SK-N-SH (cell line): ENCODE measurements at regions not wholly inside any gene's neighbourhood (a gene's known extent, or its start where the extent isn't known, plus 50 kb on each side); places are given as distances from the start of the nearest gene placed in this dataset.

Experiments
- CTCF ChIA-PET: fragments of 300-600, 350-600 bp; formaldehyde crosslinking; extraction: SDS; loops from one replicate; lab custom pipeline; 2021; lab: Yijun Ruan, JAX
- POLR2A ChIA-PET: fragments of 350-600 bp; sonication (Branson Sonifier 250); formaldehyde crosslinking; extraction: SDS; loops from one replicate; lab custom pipeline; 2020; ENCODE audit warnings: antibody characterized with exemption, inconsistent platforms; lab: Yijun Ruan, JAX
- DNase-seq: peaks from one replicate; pipeline ENCODE4 v3.0.0; 2012
- H2AFZ ChIP-seq: fragments of 200-600 bp; sonication (generic); 2 replicates; pipeline ENCODE4 v1.8.1; 2016; ENCODE audit warnings: antibody characterized with exemption, mild to moderate bottlenecking, low read depth
- H3F3A ChIP-seq: fragments of 200-600 bp; sonication (generic); replicated peaks from 2 replicates; pipeline ENCODE3; 2016; ENCODE audit warnings: antibody characterized with exemption, mild to moderate bottlenecking; ENCODE audit not compliant: insufficient read depth
- H3K27ac ChIP-seq, 2 experiments: fragments of 200-500 bp in 1 of 2; fragments of 200-600 bp in 1 of 2; sonication (Bioruptor generic) in 1 of 2; sonication (generic), shearing (Covaris generic) in 1 of 2; 2 replicates each; pipeline versions ENCODE4 v1.5.1 to v1.6.1; 2014 to 2016; ENCODE audit warnings: low read depth in 2 of 2, inconsistent platforms in 1 of 2, low read length in 1 of 2, mild to moderate bottlenecking in 1 of 2, mixed read lengths in 1 of 2
- H3K27me3 ChIP-seq: fragments of 200-600 bp; sonication (generic), shearing (Covaris generic); 2 replicates; pipeline ENCODE4 v1.6.1; 2016; ENCODE audit warnings: mixed run types; ENCODE audit not compliant: insufficient read depth
- H3K36me3 ChIP-seq, 2 experiments: fragments of 200-500 bp in 1 of 2; fragments of 200-600 bp in 1 of 2; sonication (Bioruptor generic) in 1 of 2; sonication (generic) in 1 of 2; replicated peaks in 1 of 2; 2 replicates each; pipeline versions ENCODE3 to v1.5.1; 2014 to 2016; ENCODE audit warnings: low read length in 1 of 2, mild to moderate bottlenecking in 1 of 2; ENCODE audit not compliant: insufficient read depth in 2 of 2, control insufficient read depth in 1 of 2
- H3K4me1 ChIP-seq, 2 experiments: fragments of 200-500 bp in 1 of 2; fragments of 200-600 bp in 1 of 2; sonication (Bioruptor generic) in 1 of 2; sonication (generic), shearing (Covaris generic) in 1 of 2; 2 replicates each; pipeline versions ENCODE4 v1.5.1 to v1.6.1; 2014 to 2016; ENCODE audit warnings: low read depth in 1 of 2, low read length in 1 of 2, mixed run types in 1 of 2; ENCODE audit not compliant: insufficient read depth in 2 of 2, control insufficient read depth in 1 of 2
- H3K4me2 ChIP-seq: fragments of 200-600 bp; sonication (generic), shearing (Covaris generic); 2 replicates; pipeline ENCODE4 v1.6.1; 2017; ENCODE audit warnings: mixed run types
- H3K4me3 ChIP-seq, 2 experiments: fragments of 200-500 bp in 1 of 2; fragments of 200-600 bp in 1 of 2; sonication (Bioruptor generic) in 1 of 2; sonication (generic), shearing (Covaris generic) in 1 of 2; 2 replicates each; pipeline versions ENCODE4 v1.5.1 to v1.8.1; 2014 to 2016; ENCODE audit warnings: low read depth in 2 of 2, inconsistent platforms in 1 of 2, low read length in 1 of 2, mild to moderate bottlenecking in 1 of 2, mixed read lengths in 1 of 2, moderate library complexity in 1 of 2
- H3K79me2 ChIP-seq: fragments of 200-600 bp; sonication (generic); 2 replicates; pipeline ENCODE4 v1.8.1; 2017; ENCODE audit warnings: mild to moderate bottlenecking; ENCODE audit not compliant: insufficient read depth
- H3K9ac ChIP-seq: fragments of 200-600 bp; sonication (generic); 2 replicates; pipeline ENCODE4 v1.6.1; 2017; ENCODE audit warnings: mixed run types
- H3K9me2 ChIP-seq: fragments of 200-600 bp; sonication (generic); 2 replicates; pipeline ENCODE4 v1.6.1; 2017; ENCODE audit warnings: mixed run types
- H3K9me3 ChIP-seq: fragments of 200-600 bp; sonication (generic); 2 replicates; pipeline ENCODE4 v1.6.1; 2017; ENCODE audit warnings: mixed run types, mild to moderate bottlenecking, moderate library complexity
- H4K20me1 ChIP-seq: fragments of 200-600 bp; sonication (generic); 2 replicates; pipeline ENCODE4 v1.6.1; 2017; ENCODE audit warnings: mild to moderate bottlenecking, mixed run types; ENCODE audit not compliant: insufficient read depth
- CHD2 ChIP-seq: fragments of 150-350 bp; IDR thresholded peaks from 2 replicates; pipeline ENCODE4 v1.6.1; 2018; ENCODE audit warnings: low read length; ENCODE audit not compliant: partially characterized antibody
- ELF1 ChIP-seq: IDR thresholded peaks from 2 replicates; pipeline ENCODE4 v1.4.0; 2012
- EP300 ChIP-seq, 2 experiments: IDR thresholded peaks; 2 replicates each; pipeline versions ENCODE4 v1.4.0 to v1.6.1; 2012; ENCODE audit warnings: borderline replicate concordance in 1 of 2, low read depth in 1 of 2, low read length in 1 of 2
- EZH2phosphoT487 ChIP-seq: fragments of 200-600 bp; sonication (generic); IDR thresholded peaks from 2 replicates; pipeline ENCODE4 v1.6.1; 2017; ENCODE audit warnings: low read depth, mixed run types, mild to moderate bottlenecking, antibody characterized with exemption, moderate library complexity, borderline replicate concordance
- FOXJ3 ChIP-seq: sonication (generic); formaldehyde crosslinking; IDR thresholded peaks from 2 replicates; pipeline ENCODE4 v1.5.1; 2020; ENCODE audit warnings: mild to moderate bottlenecking, missing genetic modification reagents
- GATA2 ChIP-seq: sonication (generic); formaldehyde crosslinking; IDR thresholded peaks from 2 replicates; pipeline ENCODE4 v1.5.0; 2020; ENCODE audit warnings: mild to moderate bottlenecking, missing genetic modification reagents
- MEF2A ChIP-seq: IDR thresholded peaks from 2 replicates; pipeline ENCODE4 v1.4.0; 2012; ENCODE audit warnings: low read depth, borderline replicate concordance
- NFIC ChIP-seq: IDR thresholded peaks from 2 replicates; pipeline ENCODE4 v1.4.0; 2012; ENCODE audit warnings: borderline replicate concordance
- NRF1 ChIP-seq: IDR thresholded peaks from 2 replicates; pipeline ENCODE4 v1.6.1; 2012; ENCODE audit warnings: low read depth, mild to moderate bottlenecking, low read length
- POLR2AphosphoS5 ChIP-seq: IDR thresholded peaks from 2 replicates; pipeline ENCODE4 v1.6.1; 2012; ENCODE audit warnings: low read depth, low read length
- RCOR1 ChIP-seq: fragments of 150-350 bp; IDR thresholded peaks from 2 replicates; pipeline ENCODE4 v1.6.1; 2017; ENCODE audit warnings: antibody characterized with exemption, low read length
- RXRA ChIP-seq: IDR thresholded peaks from 2 replicates; pipeline ENCODE4 v1.4.0; 2012; ENCODE audit warnings: low read depth, mild to moderate bottlenecking, borderline replicate concordance
- TAF1 ChIP-seq: IDR thresholded peaks from 2 replicates; pipeline ENCODE4 v1.6.1; 2012; ENCODE audit warnings: low read depth, mild to moderate bottlenecking, low read length, moderate library complexity, borderline replicate concordance
- TCF12 ChIP-seq: IDR thresholded peaks from 2 replicates; pipeline ENCODE4 v1.4.0; 2012
- WGBS: methylation state at CpG from one replicate; pipeline ENCODE4 v1.1.6; 2017; ENCODE audit warnings: low lambda C conversion rate; 5-methylcytosine and 5-hydroxymethylcytosine counted together
- TF ChIP-seq, protein P1 (sequence below): IDR thresholded peaks from 2 replicates; pipeline ENCODE4; 2012
- TF ChIP-seq, protein P2 (sequence below): IDR thresholded peaks from 2 replicates; pipeline ENCODE4 v1.4.0; 2012; ENCODE audit warnings: low read depth, borderline replicate concordance
- TF ChIP-seq, protein P3 (sequence below): fragments of 200-600 bp; sonication (generic); IDR thresholded peaks from 2 replicates; pipeline ENCODE4 v1.6.1; 2017; ENCODE audit warnings: antibody characterized with exemption, mild to moderate bottlenecking, moderate library complexity
- TF ChIP-seq, protein P4 (sequence below): IDR thresholded peaks from 2 replicates; pipeline ENCODE4 v1.4.0; 2012; ENCODE audit warnings: low read depth

DNA sequence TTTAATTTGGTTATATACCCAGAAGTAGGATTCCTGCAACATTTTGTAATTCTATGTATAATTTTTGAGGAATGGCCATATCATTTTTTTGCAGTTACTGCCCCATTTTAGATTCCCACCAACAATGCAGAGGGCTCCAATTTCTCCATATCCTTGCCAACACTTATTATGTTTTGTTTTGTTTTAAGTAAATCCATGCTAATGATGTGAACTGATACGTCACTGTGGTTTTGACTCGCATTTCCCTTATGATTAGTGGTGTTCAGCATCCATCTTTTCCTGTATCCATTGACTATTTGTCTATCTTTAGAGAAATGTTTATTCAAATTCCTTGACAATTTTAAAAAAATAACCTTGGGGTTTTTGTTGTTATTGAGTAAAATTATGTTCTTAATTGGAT, 826.4 kb downstream of the CDH11 start:
- Histone ChIP-seq H3K9ac (no peak overlapping the region), H3K4me2 (no peak overlapping the region), H3K27ac (no peak overlapping the region), H3K27me3 (no peaks in the 10 kb centered on the region), H4K20me1 (no peaks in the 10 kb centered on the region), H3F3A (no peaks in the 10 kb centered on the region), H3K4me3 (no peak overlapping the region), H3K4me1 (no peaks in the 10 kb centered on the region), H3K9me2 (no peaks in the 10 kb centered on the region), H3K9me3 (no peaks in the 10 kb centered on the region), H2AFZ (no peak overlapping the region), H3K79me2 (no peaks in the 10 kb centered on the region), H3K36me3 (no peaks in the 10 kb centered on the region)
- POLR2A ChIA-PET = interaction anchor here (0.6 kb wide), 1 partner anchor 844 kb away, joined by 4 read pairs; no protein-coding TSS in a partner anchor
- 79% methylated on average over 2 of the region's 2 CpGs for WGBS
- no peak for DNase-seq
- CTCF ChIA-PET = no interaction called here
- no peak for TF ChIP-seq TCF12
- TF ChIP-seq, protein P1, sequence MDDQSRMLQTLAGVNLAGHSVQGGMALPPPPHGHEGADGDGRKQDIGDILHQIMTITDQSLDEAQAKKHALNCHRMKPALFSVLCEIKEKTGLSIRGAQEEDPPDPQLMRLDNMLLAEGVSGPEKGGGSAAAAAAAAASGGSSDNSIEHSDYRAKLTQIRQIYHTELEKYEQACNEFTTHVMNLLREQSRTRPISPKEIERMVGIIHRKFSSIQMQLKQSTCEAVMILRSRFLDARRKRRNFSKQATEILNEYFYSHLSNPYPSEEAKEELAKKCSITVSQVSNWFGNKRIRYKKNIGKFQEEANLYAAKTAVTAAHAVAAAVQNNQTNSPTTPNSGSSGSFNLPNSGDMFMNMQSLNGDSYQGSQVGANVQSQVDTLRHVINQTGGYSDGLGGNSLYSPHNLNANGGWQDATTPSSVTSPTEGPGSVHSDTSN = no peak
- no peak for TF ChIP-seq POLR2AphosphoS5
- no peak for TF ChIP-seq NFIC
- TF ChIP-seq ELF1 = no peak
- no peak for TF ChIP-seq NRF1
- TF ChIP-seq RCOR1 = no peak
- no peak for TF ChIP-seq EP300 (IDR thresholded peaks at IDR 0.05; ENCODE audit: borderline replicate concordance in 1 of 2, low read depth in 1 of 2, low read length in 1 of 2)
- TF ChIP-seq EZH2phosphoT487 = no peak
- TF ChIP-seq, protein P2, sequence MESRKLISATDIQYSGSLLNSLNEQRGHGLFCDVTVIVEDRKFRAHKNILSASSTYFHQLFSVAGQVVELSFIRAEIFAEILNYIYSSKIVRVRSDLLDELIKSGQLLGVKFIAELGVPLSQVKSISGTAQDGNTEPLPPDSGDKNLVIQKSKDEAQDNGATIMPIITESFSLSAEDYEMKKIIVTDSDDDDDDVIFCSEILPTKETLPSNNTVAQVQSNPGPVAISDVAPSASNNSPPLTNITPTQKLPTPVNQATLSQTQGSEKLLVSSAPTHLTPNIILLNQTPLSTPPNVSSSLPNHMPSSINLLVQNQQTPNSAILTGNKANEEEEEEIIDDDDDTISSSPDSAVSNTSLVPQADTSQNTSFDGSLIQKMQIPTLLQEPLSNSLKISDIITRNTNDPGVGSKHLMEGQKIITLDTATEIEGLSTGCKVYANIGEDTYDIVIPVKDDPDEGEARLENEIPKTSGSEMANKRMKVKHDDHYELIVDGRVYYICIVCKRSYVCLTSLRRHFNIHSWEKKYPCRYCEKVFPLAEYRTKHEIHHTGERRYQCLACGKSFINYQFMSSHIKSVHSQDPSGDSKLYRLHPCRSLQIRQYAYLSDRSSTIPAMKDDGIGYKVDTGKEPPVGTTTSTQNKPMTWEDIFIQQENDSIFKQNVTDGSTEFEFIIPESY = no peak
- no peak for TF ChIP-seq MEF2A
- no peak for TF ChIP-seq TAF1
- TF ChIP-seq GATA2 (CRISPR knock-in tag) = no peak
- no peak for TF ChIP-seq FOXJ3 (CRISPR knock-in tag)
- TF ChIP-seq CHD2 = no peak
- no peak for TF ChIP-seq RXRA
- TF ChIP-seq, protein P3, sequence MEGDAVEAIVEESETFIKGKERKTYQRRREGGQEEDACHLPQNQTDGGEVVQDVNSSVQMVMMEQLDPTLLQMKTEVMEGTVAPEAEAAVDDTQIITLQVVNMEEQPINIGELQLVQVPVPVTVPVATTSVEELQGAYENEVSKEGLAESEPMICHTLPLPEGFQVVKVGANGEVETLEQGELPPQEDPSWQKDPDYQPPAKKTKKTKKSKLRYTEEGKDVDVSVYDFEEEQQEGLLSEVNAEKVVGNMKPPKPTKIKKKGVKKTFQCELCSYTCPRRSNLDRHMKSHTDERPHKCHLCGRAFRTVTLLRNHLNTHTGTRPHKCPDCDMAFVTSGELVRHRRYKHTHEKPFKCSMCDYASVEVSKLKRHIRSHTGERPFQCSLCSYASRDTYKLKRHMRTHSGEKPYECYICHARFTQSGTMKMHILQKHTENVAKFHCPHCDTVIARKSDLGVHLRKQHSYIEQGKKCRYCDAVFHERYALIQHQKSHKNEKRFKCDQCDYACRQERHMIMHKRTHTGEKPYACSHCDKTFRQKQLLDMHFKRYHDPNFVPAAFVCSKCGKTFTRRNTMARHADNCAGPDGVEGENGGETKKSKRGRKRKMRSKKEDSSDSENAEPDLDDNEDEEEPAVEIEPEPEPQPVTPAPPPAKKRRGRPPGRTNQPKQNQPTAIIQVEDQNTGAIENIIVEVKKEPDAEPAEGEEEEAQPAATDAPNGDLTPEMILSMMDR = no peak
- TF ChIP-seq, protein P4, sequence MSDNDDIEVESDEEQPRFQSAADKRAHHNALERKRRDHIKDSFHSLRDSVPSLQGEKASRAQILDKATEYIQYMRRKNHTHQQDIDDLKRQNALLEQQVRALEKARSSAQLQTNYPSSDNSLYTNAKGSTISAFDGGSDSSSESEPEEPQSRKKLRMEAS = no peak
